GM12873 (cell line): ENCODE measurements at regions not wholly inside any gene's neighbourhood (a gene's known extent, or its start where the extent isn't known, plus 50 kb on each side); places are given as distances from the start of the nearest gene placed in this dataset.

Experiments used
- CTCF ChIP-seq: IDR thresholded peaks from 2 replicates; pipeline ENCODE4 v1.5.1; 2012; ENCODE audit warnings: low read depth, mild to moderate bottlenecking, moderate library complexity, low read length, control low read depth; ENCODE audit not compliant: insufficient read depth; ENCODE audit errors: missing control alignments

- no peak for TF ChIP-seq CTCF
These were observed 122.9 kb upstream of the GALNT2 start for GRCh38 chr1:229943988-229944743.

- no peak for TF ChIP-seq CTCF
These were observed 121.2 kb upstream of the GALNT2 start for GRCh38 chr1:229945795-229946194.

- no peak for TF ChIP-seq CTCF
These were observed 119.1 kb upstream of the GALNT2 start for GRCh38 chr1:229947968-229948367.

- no peak for TF ChIP-seq CTCF
These were observed 118.6 kb upstream of the GALNT2 start for GRCh38 chr1:229948438-229948837.

- no peak for TF ChIP-seq CTCF
These were observed 117.5 kb upstream of the GALNT2 start for GRCh38 chr1:229949500-229949899.

- no peak for TF ChIP-seq CTCF
These were observed 117.0 kb upstream of the GALNT2 start for GRCh38 chr1:229950020-229950419.

- no peak for TF ChIP-seq CTCF
These were observed 116.1 kb upstream of the GALNT2 start for GRCh38 chr1:229950908-229951307.
